ENCODE measurements at regions not wholly inside any gene's neighbourhood (a gene's known extent, or its start where the extent isn't known, plus 50 kb on each side); places are given as distances from the start of the nearest gene placed in this dataset.

- no peak for TF ChIP-seq CTCF (conservative IDR thresholded peaks at IDR 0.05)
Measured at GRCh38 chr11:45554230-45554967, 111.0 kb downstream of the CHST1 start.

GRCh38 chr11:45553383-45553936 is 112.0 kb downstream of the CHST1 start:
- TF ChIP-seq CTCF (conservative IDR thresholded peaks at IDR 0.05): no peak
- H3K27ac ChIP-seq: no peak overlapping the region; the same call in 1 of the 2 replicates

More at GRCh38 chr11:45554230-45554967, 111.0 kb downstream of the CHST1 start:
- H3K27ac ChIP-seq: peak overlapping the region; percentile 46

GRCh38 chr11:45551191-45551713 is 114.2 kb downstream of the CHST1 start:
- no peak for TF ChIP-seq CTCF (conservative IDR thresholded peaks at IDR 0.05)
- no peak overlapping the region for H3K27ac ChIP-seq

- TF ChIP-seq CTCF (conservative IDR thresholded peaks at IDR 0.05): no peak
- H3K27ac ChIP-seq: no peak overlapping the region
Measured at GRCh38 chr11:45549257-45549656, 116.2 kb downstream of the CHST1 start.

- TF ChIP-seq CTCF (conservative IDR thresholded peaks at IDR 0.05): no peak
Measured at GRCh38 chr11:45546366-45546765, 119.1 kb downstream of the CHST1 start.

GRCh38 chr11:45544826-45545225 is 120.6 kb downstream of the CHST1 start:
- no peak for TF ChIP-seq CTCF (conservative IDR thresholded peaks at IDR 0.05)
- no peak overlapping the region for H3K27ac ChIP-seq

More at GRCh38 chr11:45546366-45546765, 119.1 kb downstream of the CHST1 start:
- no peak overlapping the region for H3K27ac ChIP-seq

GRCh38 chr11:45543808-45544422 is 121.5 kb downstream of the CHST1 start:
- no peak for TF ChIP-seq CTCF (conservative IDR thresholded peaks at IDR 0.05)
- H3K27ac ChIP-seq: no peak overlapping the region
